22Rv1 (cell line): ENCODE measurements at regions not wholly inside any gene's neighbourhood (a gene's known extent, or its start where the extent isn't known, plus 50 kb on each side); places are given as distances from the start of the nearest gene placed in this dataset.
"Not testable (repeated sequence)": the region's sequence is repeated elsewhere in the genome, so short reads cannot be mapped to it uniquely, and the experiment has no call there.

Experiments used
- H3K27ac ChIP-seq: fragments of 450-650 bp; 2 replicates; pipeline ENCODE4 v1.5.1; 2017
- CTCF ChIP-seq: fragments of 450-650 bp; IDR thresholded peaks from 2 replicates; pipeline ENCODE4 v1.5.1; 2017; ENCODE audit warnings: mild to moderate bottlenecking
- ZFX ChIP-seq: fragments of 450-650 bp; IDR thresholded peaks from 2 replicates; pipeline ENCODE4 v1.6.1; 2017; ENCODE audit warnings: antibody characterized with exemption, borderline replicate concordance

- TF ChIP-seq ZFX (no peak), CTCF (no peak)
- H3K27ac ChIP-seq = no peak overlapping the region
Measured at GRCh38 chr11:129637983-129638776, 177.5 kb upstream of the TMEM45B start.

GRCh38 chr11:129639300-129639699, 176.3 kb upstream of the TMEM45B start:
- TF ChIP-seq CTCF (no peak), ZFX (no peak)
- H3K27ac ChIP-seq = no peak overlapping the region

- no peak overlapping the region for H3K27ac ChIP-seq
- no peak for TF ChIP-seq ZFX
- no peak for TF ChIP-seq CTCF
Measured at GRCh38 chr11:129640671-129641070, 175.0 kb upstream of the TMEM45B start.

- no peak overlapping the region for H3K27ac ChIP-seq
- TF ChIP-seq ZFX (no peak), CTCF (no peak)
Measured at GRCh38 chr11:129643031-129643721, 172.5 kb upstream of the TMEM45B start.

- no peak overlapping the region for H3K27ac ChIP-seq
- TF ChIP-seq ZFX = no peak
- no peak for TF ChIP-seq CTCF
Measured at GRCh38 chr11:129644326-129644725, 171.3 kb upstream of the TMEM45B start.

- TF ChIP-seq ZFX (no peak), CTCF (no peak)
- no peak overlapping the region for H3K27ac ChIP-seq
Measured at GRCh38 chr11:129645943-129646342, 169.7 kb upstream of the TMEM45B start.

- H3K27ac ChIP-seq = not testable (repeated sequence)
Measured at GRCh38 chr11:129650044-129650443, 165.6 kb upstream of the TMEM45B start.
